ENCODE measurements at regions not wholly inside any gene's neighbourhood (a gene's known extent, or its start where the extent isn't known, plus 50 kb on each side); places are given as distances from the start of the nearest gene placed in this dataset.

DNA sequence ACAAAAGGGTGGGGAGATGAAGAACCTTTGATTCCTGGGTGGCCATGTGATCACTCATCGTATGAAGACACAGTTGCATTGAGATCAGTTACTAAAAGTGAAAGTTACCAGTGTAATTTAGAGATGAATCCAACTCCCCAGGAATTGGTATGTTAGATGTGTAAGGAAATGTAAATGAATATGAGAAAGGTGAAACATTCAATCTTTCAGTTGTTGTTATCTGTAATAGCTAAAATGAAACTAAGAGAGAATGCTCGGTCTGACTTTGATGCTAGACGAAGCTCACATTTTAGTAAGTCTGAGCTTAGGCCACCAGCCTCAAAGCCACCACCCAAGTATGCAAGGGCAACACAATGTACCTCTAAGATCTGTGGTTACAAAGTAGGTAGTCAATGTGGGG lies 194.3 kb upstream of the POF1B start:
- TF ChIP-seq, protein P1, sequence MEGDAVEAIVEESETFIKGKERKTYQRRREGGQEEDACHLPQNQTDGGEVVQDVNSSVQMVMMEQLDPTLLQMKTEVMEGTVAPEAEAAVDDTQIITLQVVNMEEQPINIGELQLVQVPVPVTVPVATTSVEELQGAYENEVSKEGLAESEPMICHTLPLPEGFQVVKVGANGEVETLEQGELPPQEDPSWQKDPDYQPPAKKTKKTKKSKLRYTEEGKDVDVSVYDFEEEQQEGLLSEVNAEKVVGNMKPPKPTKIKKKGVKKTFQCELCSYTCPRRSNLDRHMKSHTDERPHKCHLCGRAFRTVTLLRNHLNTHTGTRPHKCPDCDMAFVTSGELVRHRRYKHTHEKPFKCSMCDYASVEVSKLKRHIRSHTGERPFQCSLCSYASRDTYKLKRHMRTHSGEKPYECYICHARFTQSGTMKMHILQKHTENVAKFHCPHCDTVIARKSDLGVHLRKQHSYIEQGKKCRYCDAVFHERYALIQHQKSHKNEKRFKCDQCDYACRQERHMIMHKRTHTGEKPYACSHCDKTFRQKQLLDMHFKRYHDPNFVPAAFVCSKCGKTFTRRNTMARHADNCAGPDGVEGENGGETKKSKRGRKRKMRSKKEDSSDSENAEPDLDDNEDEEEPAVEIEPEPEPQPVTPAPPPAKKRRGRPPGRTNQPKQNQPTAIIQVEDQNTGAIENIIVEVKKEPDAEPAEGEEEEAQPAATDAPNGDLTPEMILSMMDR (conservative IDR thresholded peaks at IDR 0.05; ENCODE audit: low read length) = no peak
- TF ChIP-seq EZH2phosphoT487 (IDR thresholded peaks at IDR 0.05; ENCODE audit: borderline replicate concordance) = no peak
